ENCODE measurements at regions not wholly inside any gene's neighbourhood (a gene's known extent, or its start where the extent isn't known, plus 50 kb on each side); places are given as distances from the start of the nearest gene placed in this dataset.

DNA sequence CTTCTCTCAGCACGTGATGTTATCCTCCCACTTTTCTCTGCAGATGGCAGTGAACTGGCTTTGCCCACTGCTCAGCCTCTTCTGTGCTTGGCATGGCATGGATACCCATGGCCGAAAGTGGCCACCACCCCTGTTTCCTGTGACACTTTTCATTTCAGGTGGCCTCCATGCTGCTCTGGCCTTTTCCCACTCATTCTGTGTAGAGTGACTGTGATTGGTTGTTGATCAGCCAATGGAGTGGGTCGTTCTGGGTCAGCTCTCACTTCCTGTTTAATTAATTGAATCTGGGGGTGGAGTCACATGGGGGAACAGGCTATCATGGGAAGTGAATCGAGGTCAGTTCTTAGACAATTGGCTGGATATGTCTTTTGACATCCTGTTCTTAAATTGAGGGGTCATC lies 350.1 kb upstream of the EEF2KMT start:
- Histone ChIP-seq H3K9me3 (no peaks in the 10 kb centered on the region), H3K4me1 (replicated peaks) (no peaks in the 10 kb centered on the region), H3K27me3 (replicated peaks; ENCODE audit: insufficient read depth) (no peaks in the 10 kb centered on the region), H3K4me3 (no peak overlapping the region), H3K27ac (no peak overlapping the region), H3K36me3 (no peaks in the 10 kb centered on the region)
- 87% methylated on average over 4 of the region's 4 CpGs for WGBS
- TF ChIP-seq POLR2A (IDR thresholded peaks at IDR 0.05) (no peak), POLR2AphosphoS5 (IDR thresholded peaks at IDR 0.05) (no peak)
- TF ChIP-seq, protein P1, sequence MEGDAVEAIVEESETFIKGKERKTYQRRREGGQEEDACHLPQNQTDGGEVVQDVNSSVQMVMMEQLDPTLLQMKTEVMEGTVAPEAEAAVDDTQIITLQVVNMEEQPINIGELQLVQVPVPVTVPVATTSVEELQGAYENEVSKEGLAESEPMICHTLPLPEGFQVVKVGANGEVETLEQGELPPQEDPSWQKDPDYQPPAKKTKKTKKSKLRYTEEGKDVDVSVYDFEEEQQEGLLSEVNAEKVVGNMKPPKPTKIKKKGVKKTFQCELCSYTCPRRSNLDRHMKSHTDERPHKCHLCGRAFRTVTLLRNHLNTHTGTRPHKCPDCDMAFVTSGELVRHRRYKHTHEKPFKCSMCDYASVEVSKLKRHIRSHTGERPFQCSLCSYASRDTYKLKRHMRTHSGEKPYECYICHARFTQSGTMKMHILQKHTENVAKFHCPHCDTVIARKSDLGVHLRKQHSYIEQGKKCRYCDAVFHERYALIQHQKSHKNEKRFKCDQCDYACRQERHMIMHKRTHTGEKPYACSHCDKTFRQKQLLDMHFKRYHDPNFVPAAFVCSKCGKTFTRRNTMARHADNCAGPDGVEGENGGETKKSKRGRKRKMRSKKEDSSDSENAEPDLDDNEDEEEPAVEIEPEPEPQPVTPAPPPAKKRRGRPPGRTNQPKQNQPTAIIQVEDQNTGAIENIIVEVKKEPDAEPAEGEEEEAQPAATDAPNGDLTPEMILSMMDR (IDR thresholded peaks at IDR 0.05), result no peak
- intact Hi-C loops (cut with DNase I), result no loop called here
- no peak for DNase-seq (ENCODE audit: low spot score)

DNA sequence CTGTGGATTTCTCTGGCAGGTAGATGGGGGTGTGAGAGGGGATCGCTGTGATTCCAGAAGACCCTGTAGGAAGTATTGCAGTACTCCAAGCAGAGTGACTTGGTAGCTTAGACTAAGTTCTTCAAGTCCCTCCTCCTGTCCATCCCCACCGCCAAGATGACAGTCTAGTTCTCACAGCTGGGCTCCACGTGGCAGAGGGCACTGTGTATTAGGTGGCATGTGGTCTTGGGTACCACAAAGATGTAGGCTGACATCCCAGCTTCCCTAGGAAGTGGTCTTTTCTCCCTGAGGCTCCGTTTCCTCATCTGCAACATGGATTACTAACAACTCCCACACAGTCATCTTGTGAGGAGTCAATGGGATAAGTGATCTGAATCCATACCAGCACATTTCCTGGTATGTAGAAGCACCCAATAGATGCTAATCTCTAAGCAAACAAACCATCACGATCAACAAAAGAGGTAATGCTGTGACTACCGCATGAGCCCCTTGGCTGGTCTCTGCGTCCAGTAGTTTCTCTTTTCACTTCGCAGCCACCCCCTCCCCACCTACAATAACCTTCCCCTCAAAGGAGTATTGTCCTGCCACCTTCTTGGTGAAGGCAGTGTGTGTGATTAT lies 349.1 kb upstream of the EEF2KMT start:
- H3K9me3 ChIP-seq, result no peaks in the 10 kb centered on the region
- intact Hi-C loops (cut with DNase I), result no loop called here
- DNase-seq (ENCODE audit: low spot score), result no peak
- H3K36me3 ChIP-seq, result no peaks in the 10 kb centered on the region
- no peak for TF ChIP-seq POLR2A (IDR thresholded peaks at IDR 0.05)
- no peak overlapping the region for H3K4me3 ChIP-seq
- no peaks in the 10 kb centered on the region for H3K4me1 ChIP-seq (replicated peaks)
- WGBS, result 46% methylated on average over 8 of the region's 8 CpGs
- H3K27me3 ChIP-seq (replicated peaks; ENCODE audit: insufficient read depth), result no peaks in the 10 kb centered on the region
- no peak overlapping the region for H3K27ac ChIP-seq

DNA sequence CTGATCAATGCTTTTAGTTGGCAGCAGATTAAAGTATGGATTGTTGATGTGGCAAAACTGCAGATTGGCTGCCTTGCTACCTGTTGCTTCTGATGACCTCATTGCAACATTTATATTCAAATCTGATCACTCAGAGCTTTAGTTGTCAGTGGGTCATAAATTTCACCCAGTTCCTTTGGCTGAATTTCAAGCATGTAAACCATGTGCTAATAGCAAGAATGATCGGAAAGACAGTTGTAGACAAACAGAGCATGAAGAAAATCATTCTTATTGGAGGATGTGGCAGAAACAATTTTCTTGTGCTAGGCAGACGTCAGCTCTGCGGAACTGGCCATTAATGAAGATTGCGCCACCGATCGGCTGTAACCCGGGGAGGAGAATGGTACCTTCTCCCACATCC lies 346.6 kb upstream of the EEF2KMT start:
- no peaks in the 10 kb centered on the region for H3K9me3 ChIP-seq
- intact Hi-C loops (cut with DNase I), result no loop called here
- no peak overlapping the region for H3K4me3 ChIP-seq
- no peaks in the 10 kb centered on the region for H3K36me3 ChIP-seq
- no peak overlapping the region for H3K27ac ChIP-seq
- H3K27me3 ChIP-seq (replicated peaks; ENCODE audit: insufficient read depth), result no peaks in the 10 kb centered on the region
- 66% methylated on average over 7 of the region's 7 CpGs for WGBS
- H3K4me1 ChIP-seq (replicated peaks), result no peaks in the 10 kb centered on the region
- TF ChIP-seq, protein P1 (IDR thresholded peaks at IDR 0.05), result no peak
- no peak for TF ChIP-seq POLR2AphosphoS5 (IDR thresholded peaks at IDR 0.05)
- TF ChIP-seq POLR2A (IDR thresholded peaks at IDR 0.05), result no peak
- no peak for DNase-seq (ENCODE audit: low spot score)

DNA sequence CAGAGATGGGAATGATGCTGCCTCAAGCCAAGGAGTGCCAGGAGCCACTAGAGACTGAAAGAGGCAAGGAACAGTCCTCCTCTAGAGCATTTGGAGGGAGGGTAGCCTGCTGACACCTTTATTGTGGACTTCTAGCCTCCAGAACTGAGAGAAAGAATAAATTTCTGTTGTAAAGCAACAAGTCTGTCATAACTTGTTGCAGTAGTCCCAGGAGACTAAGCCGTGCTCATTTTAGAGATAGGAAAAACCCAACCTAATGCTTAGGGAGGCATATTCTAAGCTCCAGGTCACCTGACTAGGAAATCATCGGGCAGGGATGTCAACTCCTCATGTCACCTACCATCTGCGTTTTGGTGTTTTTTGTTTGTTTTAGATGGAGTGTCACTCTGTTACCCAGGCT lies 345.4 kb upstream of the EEF2KMT start:
- TF ChIP-seq, protein P1 (IDR thresholded peaks at IDR 0.05), result no peak
- TF ChIP-seq POLR2AphosphoS5 (IDR thresholded peaks at IDR 0.05), result no peak
- H3K27me3 ChIP-seq (replicated peaks; ENCODE audit: insufficient read depth), result no peaks in the 10 kb centered on the region
- no peak overlapping the region for H3K27ac ChIP-seq
- H3K4me3 ChIP-seq, result no peak overlapping the region
- WGBS, result 78% methylated on average over 3 of the region's 3 CpGs
- H3K4me1 ChIP-seq (replicated peaks), result no peaks in the 10 kb centered on the region
- no peaks in the 10 kb centered on the region for H3K36me3 ChIP-seq
- no peaks in the 10 kb centered on the region for H3K9me3 ChIP-seq
- intact Hi-C loops (cut with DNase I), result no loop called here
- no peak for DNase-seq (ENCODE audit: low spot score)

DNA sequence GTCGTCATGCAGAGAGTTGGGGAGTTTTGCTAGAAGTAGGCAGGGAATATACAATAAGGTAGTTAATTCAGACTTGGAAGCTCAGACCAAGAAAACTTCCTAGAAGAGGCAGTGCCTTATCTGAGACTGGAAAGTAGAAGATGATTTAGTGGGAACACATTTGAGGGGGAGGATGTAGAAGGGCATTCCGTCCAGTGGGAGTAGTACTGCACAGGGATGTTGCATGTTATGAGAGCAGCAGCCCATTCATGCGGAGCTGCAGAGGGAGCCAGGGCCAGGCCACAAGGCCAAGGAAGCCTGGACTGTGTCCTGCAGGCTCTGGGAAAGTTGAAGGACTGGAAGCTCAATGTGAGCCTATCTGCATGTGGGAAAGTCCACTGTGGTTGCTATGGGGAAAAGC lies 344.5 kb upstream of the EEF2KMT start:
- TF ChIP-seq POLR2AphosphoS5 (IDR thresholded peaks at IDR 0.05) (no peak), POLR2A (IDR thresholded peaks at IDR 0.05) (no peak)
- TF ChIP-seq, protein P1 (IDR thresholded peaks at IDR 0.05), result no peak
- Histone ChIP-seq H3K4me1 (replicated peaks) (no peaks in the 10 kb centered on the region), H3K27ac (no peak overlapping the region), H3K27me3 (replicated peaks; ENCODE audit: insufficient read depth) (no peaks in the 10 kb centered on the region), H3K4me3 (no peak overlapping the region), H3K9me3 (no peaks in the 10 kb centered on the region), H3K36me3 (no peaks in the 10 kb centered on the region)
- 79% methylated on average over 3 of the region's 3 CpGs for WGBS
- DNase-seq (ENCODE audit: low spot score), result no peak
- intact Hi-C loops (cut with DNase I), result no loop called here
